GM19452 (cell line): ENCODE measurements at regions not wholly inside any gene's neighbourhood (a gene's known extent, or its start where the extent isn't known, plus 50 kb on each side); places are given as distances from the start of the nearest gene placed in this dataset.
"Not testable (repeated sequence)": the region's sequence is repeated elsewhere in the genome, so short reads cannot be mapped to it uniquely, and the experiment has no call there.

Experiments
- ATAC-seq: cut with Tn5 transposase; IDR thresholded peaks from one replicate; pipeline ENCODE4 v1.9.1; 2021; ENCODE audit not compliant: unreplicated experiment

DNA sequence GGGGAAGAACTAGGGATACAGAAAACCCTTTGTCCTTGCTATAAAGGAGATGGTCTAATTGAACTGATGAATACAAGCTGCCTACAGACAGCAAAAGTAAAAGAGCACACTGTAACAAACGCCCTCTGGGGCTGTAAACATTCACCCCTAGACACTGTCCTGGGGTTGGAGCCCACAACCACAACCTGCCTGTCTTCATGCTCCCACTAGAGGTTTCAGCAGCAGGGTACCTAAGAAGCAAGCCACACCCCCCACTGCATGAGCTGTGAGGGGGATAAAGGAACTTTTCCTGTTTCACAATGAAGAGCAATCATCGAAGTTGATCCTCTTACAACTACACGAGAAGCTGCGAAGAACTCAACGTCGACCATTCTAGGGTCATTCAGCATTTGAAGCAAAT is 90.5 kb upstream of the LUZP2 start:
- ATAC-seq, result no peak

DNA sequence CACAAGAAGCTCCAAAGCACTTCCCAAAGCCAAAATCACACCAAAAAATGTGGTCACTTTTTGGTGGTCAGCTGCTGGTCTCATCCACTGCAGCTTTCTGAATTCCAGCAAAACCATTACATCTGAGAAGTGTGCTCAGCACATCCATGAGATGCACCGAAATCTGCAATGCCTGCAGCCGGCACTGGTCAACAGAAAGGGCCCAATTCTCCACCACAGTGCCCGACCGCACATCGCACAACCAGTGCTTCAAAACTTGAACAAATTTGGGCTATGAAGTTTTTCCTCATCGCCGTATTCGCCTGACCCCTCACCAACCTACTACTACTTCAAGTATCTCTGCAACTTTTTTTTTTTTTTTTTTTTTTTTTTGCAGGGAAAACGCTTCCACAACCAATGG is 89.9 kb upstream of the LUZP2 start:
- no peak for ATAC-seq

DNA sequence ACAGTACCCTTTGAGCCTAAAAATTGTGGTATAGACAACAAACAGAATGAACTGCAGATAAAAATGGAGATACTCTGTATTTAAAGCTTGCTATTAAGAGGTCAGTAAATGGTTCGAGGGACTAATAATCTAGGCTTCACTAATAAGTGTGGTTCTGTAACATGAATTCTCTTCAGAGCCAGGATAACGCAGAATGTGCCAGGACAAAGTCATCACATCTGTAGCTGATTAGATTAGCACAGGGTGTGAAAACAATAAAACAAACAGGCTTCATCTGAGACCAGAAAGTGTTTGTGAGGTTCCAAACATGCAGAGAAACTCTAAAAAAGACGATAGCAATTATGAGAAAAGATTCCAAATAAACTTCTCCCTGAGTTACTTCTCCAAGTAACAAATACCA is 89.1 kb upstream of the LUZP2 start:
- no peak for ATAC-seq

DNA sequence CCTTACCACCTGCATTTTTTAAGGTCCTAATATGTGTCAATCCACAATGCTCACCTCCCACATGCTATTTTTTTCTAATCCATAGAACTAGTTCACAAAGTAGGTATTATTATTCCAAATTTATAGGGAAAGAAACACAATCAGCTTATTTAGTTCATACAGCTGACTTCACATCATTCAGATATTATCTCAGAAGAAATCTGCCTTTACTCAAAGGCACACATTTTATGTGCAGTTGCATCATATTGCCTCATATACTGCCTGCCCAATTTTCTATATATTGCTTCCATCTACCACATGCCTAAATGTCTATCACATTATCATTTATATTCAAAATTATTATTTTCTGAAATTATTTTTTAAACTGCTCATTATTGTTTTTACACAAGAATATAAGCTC is 88.7 kb upstream of the LUZP2 start:
- no peak for ATAC-seq

DNA sequence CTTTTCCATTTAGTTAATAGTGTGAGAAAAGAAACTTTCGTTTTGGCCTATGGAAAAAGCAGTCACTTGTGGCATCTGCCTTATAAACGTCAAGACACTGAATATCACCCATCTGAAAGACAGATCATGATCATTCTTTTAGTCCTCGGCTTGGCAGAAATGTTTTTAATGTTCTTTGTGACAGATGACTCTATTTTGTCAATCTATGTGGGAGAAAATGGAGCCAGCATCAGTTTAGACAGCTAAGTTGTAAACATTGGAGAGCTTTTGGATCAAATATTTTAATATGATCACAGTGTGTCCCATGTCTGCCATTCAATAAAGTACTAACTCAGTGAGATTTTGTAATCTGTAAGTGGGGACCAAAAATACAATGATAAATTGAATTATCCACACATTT is 85.1 kb upstream of the LUZP2 start:
- ATAC-seq, result no peak

DNA sequence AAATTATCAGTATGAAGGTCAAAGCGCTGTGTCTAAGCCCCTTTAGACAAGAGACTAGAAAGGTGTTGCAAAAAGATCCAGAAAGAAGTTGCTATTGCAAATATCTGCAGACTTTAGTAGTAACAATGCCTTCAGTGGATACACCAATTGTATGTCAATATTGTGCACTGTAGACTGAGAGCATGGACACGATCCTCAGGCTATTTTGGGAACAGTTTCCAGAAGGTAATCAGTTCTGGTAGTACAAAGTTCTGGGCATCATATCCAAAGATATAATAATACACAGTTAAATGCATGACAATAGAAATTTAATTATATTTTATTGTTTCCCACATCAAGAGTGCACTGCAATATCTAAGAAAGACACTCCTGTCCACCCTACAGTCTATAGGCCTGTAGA is 84.1 kb upstream of the LUZP2 start:
- ATAC-seq, result no peak

DNA sequence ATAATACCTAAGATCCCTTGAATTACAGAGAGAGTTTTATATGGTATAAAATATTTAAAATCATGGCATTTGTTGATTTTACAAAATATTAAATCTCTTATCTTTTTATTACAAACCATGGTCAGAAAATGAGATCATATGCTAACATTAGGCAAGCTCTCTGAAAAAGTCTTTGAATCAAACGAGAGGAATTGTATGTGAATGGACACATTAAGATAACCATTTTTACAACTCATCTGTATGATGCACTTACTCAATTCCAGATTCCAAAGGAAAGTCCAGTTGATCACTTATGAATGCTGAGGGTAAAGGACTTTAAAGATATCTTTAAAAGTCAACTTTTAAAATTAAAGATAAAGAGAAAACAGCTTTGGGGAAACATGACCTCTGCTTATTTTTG is 83.5 kb upstream of the LUZP2 start:
- no peak for ATAC-seq

DNA sequence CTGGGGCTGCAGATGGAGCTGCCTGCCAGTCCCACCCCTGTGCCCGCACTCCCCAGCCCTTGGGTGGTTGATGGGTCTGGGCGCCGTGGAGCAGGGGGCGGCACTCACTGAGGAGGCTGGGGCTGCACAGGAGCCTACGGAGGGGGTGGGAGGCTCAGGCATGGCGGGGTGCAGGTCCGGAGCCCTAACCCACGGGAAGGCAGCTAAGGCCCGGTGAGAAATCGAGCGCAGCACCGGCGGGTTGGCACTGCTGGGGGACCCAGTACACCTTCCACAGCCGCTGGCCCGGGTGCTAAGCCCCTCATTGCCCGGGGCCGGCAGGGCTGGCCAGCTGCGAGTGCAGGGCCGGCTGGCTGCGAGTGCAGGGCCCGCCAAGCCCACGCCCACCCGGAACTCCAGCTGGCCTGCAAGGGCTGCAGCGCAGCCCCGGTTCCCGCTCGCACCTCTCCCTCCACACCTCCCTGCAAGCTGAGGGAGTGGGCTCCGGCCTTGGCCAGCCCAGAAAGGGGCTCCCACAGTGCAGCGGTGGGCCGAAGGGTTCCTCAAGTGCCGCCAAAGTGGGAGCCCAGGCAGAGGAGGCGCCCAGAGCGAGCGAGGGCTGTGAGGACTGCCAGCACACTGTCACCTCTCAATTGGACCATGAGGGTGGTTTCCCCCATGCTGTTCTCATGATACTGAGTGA is 80.8 kb upstream of the LUZP2 start:
- not testable (repeated sequence) for ATAC-seq

DNA sequence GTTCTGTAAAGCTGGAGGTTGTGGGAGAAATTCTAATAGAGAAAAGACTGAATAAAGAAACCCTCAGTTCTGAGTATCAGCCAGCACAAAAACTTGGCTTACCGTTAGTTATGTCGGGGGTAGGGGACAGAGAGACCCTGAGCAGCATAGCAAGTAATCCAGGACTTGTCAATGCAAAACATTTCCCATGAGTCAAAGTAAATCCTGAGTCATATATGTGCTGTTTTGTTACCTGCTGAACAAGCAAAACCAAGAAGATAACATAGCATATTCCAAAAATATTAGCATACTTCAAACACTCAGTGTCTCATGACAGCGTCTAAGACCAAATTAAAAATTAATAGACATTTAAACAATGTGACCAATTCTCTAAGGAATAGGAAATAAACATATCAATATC is 75.1 kb upstream of the LUZP2 start:
- ATAC-seq, result no peak

DNA sequence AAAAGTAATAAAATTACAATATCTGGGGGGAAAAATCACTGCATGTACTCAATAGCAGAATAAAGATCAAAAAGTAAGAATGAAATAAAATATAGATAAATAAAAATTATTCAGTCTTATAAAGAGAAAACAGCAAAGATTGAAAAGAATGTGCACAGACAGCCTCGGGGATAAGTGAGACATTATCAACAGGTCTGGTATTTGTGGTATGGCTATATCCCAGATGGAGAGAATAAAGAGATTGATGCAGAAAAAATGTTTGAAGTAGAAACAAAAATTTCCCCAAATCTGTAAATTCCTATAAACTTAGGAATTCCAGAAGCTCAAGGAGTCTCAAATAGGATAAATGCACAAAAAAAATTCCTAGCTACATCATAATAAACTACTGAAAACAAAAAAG is 74.5 kb upstream of the LUZP2 start:
- ATAC-seq, result no peak

DNA sequence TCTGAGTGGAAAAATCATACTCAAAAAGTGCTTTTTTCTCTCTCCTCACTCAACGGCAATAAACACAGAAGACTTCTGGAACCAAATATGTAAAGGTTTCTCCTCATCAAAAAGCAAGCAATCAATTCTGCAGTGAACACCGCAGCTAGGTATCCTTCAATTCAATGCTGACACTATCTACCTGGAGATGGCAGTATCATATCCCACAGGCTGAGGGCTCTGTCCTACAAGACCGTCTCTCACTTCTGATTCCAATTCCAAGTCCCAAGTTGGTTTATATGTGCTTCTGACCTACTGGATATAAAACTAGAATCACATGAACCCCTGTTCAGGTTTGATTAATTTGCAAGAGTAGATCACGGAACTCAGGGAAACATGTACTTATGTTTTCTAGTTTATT is 59.7 kb upstream of the LUZP2 start:
- no peak for ATAC-seq
